ENCODE measurements at regions not wholly inside any gene's neighbourhood (a gene's known extent, or its start where the extent isn't known, plus 50 kb on each side); places are given as distances from the start of the nearest gene placed in this dataset.
"Not testable (repeated sequence)": the region's sequence is repeated elsewhere in the genome, so short reads cannot be mapped to it uniquely, and the experiment has no call there.

DNA sequence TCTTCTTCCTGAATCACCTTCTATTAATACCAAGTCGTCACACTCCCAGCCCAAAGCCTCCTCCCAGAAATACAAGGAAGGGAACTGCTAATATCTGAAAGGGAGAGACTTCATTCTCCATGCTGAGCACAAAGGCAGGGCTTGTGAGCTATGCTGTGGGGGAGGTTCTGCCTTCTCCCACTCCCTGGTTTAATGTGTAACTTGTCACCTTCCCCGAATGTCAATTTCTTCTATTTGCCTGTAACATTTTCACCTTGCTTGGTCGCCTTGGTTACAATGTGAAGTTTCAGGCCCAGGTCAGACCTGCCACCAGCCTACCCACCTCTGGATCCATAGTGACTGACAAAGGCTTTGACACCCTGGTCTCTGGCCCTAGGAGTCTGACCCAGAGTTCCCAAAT lies 82.0 kb upstream of the ESRRB start:
- intact Hi-C loops (cut with micrococcal nuclease): no loop called here
- H3K4me1 Mint-ChIP-seq (ENCODE audit: insufficient read depth, unreplicated experiment): no peaks in the 10 kb centered on the region
- TF ChIP-seq, protein P1, sequence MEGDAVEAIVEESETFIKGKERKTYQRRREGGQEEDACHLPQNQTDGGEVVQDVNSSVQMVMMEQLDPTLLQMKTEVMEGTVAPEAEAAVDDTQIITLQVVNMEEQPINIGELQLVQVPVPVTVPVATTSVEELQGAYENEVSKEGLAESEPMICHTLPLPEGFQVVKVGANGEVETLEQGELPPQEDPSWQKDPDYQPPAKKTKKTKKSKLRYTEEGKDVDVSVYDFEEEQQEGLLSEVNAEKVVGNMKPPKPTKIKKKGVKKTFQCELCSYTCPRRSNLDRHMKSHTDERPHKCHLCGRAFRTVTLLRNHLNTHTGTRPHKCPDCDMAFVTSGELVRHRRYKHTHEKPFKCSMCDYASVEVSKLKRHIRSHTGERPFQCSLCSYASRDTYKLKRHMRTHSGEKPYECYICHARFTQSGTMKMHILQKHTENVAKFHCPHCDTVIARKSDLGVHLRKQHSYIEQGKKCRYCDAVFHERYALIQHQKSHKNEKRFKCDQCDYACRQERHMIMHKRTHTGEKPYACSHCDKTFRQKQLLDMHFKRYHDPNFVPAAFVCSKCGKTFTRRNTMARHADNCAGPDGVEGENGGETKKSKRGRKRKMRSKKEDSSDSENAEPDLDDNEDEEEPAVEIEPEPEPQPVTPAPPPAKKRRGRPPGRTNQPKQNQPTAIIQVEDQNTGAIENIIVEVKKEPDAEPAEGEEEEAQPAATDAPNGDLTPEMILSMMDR (IDR thresholded peaks at IDR 0.05; ENCODE audit: unreplicated experiment): no peak
- no peak for DNase-seq (ENCODE audit: unreplicated experiment)
- BruUV-seq (replicated peaks): no TSS peak
- no peak overlapping the region for H3K27ac Mint-ChIP-seq (ENCODE audit: low read depth, unreplicated experiment)
- CTCF ChIA-PET: no interaction called here
- peaks cover 2% of the 10 kb centered on the region for H3K36me3 Mint-ChIP-seq (ENCODE audit: insufficient read depth, unreplicated experiment)
- H3K27me3 Mint-ChIP-seq (ENCODE audit: insufficient read depth, unreplicated experiment): no peaks in the 10 kb centered on the region
- H3K9me3 Mint-ChIP-seq (ENCODE audit: unreplicated experiment): no peaks in the 10 kb centered on the region
- POLR2A ChIA-PET: no interaction called here
- no peak overlapping the region for H3K4me3 Mint-ChIP-seq (ENCODE audit: unreplicated experiment)

DNA sequence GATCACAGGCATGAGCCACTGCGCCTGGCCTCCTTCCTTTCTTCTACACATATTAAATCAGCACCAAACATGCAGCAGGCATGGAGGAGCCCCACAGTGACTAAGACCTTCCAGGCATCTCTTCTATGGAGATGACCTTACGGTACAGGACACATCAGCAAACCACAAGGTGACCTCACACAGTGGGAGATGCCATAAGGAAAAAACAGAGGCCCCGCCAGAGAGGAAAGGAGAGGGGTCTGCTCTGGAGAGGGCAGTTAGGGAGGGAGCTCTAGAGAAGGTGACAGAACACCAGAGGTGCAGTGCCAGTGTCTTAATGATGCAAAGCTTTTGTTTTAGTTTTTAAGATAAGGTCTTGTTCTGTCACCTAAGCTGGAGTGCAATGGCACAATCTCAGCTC lies 81.1 kb upstream of the ESRRB start:
- no TSS peak for BruUV-seq (replicated peaks)
- intact Hi-C loops (cut with micrococcal nuclease): no loop called here
- H3K27ac Mint-ChIP-seq (ENCODE audit: low read depth, unreplicated experiment): no peak overlapping the region
- no peak overlapping the region for H3K4me3 Mint-ChIP-seq (ENCODE audit: unreplicated experiment)
- H3K4me1 Mint-ChIP-seq (ENCODE audit: insufficient read depth, unreplicated experiment): no peaks in the 10 kb centered on the region
- peaks cover 4% of the 10 kb centered on the region for H3K36me3 Mint-ChIP-seq (ENCODE audit: insufficient read depth, unreplicated experiment)
- no peaks in the 10 kb centered on the region for H3K27me3 Mint-ChIP-seq (ENCODE audit: insufficient read depth, unreplicated experiment)
- CTCF ChIA-PET: interaction anchor here (0.7 kb wide), 1 partner anchor 525 kb away, joined by 4 read pairs; no protein-coding TSS in a partner anchor
- no peak for DNase-seq (ENCODE audit: unreplicated experiment)
- TF ChIP-seq, protein P1 (IDR thresholded peaks at IDR 0.05; ENCODE audit: unreplicated experiment): no peak
- H3K9me3 Mint-ChIP-seq (ENCODE audit: unreplicated experiment): no peaks in the 10 kb centered on the region
- POLR2A ChIA-PET: no interaction called here

DNA sequence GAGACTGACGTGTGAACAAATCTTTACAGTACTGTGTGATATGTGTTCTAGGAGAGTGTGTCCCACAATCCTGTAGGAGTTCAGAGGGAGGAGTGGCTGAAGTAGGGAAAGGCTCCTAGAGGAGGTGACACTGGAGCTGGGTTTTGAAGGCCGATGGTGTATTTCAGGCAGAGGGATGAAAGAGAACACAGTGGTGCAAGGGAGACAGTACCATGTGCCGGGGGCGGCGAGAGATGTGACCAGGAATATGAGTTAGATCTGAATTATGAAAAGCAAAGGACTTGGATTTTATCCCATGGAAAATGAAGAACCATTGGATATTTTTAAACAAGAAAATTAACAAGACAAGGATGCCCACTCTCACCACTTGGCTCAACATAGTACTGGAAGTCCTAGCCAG lies 77.0 kb upstream of the ESRRB start:
- TF ChIP-seq, protein P1 (IDR thresholded peaks at IDR 0.05; ENCODE audit: unreplicated experiment): no peak
- Mint-ChIP-seq H3K27ac (ENCODE audit: low read depth, unreplicated experiment) (no peak overlapping the region), H3K4me3 (ENCODE audit: unreplicated experiment) (no peak overlapping the region), H3K36me3 (ENCODE audit: insufficient read depth, unreplicated experiment) (peaks cover 4% of the 10 kb centered on the region), H3K9me3 (ENCODE audit: unreplicated experiment) (no peaks in the 10 kb centered on the region), H3K4me1 (ENCODE audit: insufficient read depth, unreplicated experiment) (no peaks in the 10 kb centered on the region), H3K27me3 (ENCODE audit: insufficient read depth, unreplicated experiment) (no peaks in the 10 kb centered on the region)
- CTCF ChIA-PET: interaction anchor here (0.5 to 0.8 kb wide), 2 partner anchors 16 to 593 kb away, joined by 3 read pairs; no protein-coding TSS in a partner anchor
- intact Hi-C loops (cut with micrococcal nuclease): no loop called here
- POLR2A ChIA-PET: no interaction called here
- no peak for DNase-seq (ENCODE audit: unreplicated experiment)
- no TSS peak for BruUV-seq (replicated peaks)

DNA sequence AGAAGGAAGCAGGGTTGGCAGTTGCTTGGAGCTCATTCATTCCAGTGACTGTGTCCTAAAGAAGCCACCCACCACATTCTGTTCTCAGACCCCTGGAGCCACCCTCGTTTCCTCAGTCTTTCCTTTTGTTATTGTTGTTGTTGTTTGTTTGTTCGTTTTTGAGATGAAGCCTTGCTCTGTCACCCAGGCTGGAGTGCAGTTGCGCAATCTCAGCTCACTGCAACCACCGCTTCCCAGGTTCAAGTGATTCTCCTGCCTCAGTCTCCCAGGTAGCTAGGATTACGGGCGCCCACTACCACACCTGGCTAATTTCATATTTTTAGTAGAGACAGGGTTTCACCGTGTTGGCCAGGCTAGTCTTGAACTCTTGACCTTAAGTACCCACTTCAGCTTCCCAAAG lies 72.7 kb upstream of the ESRRB start:
- not testable (repeated sequence) for H3K27me3 Mint-ChIP-seq (ENCODE audit: insufficient read depth, unreplicated experiment)

More for the DNA sequence above, 72.7 kb upstream of the ESRRB start:
- H3K4me3 Mint-ChIP-seq (ENCODE audit: unreplicated experiment); POLR2A ChIA-PET; H3K4me1 Mint-ChIP-seq (ENCODE audit: insufficient read depth, unreplicated experiment); H3K36me3 Mint-ChIP-seq (ENCODE audit: insufficient read depth, unreplicated experiment); BruUV-seq (replicated peaks); H3K9me3 Mint-ChIP-seq (ENCODE audit: unreplicated experiment); H3K27ac Mint-ChIP-seq (ENCODE audit: low read depth, unreplicated experiment); DNase-seq (ENCODE audit: unreplicated experiment); CTCF ChIA-PET; intact Hi-C loops (cut with micrococcal nuclease): not testable (repeated sequence)

Measured in MCF 10A (cell line).